HT-29 (cell line): ENCODE measurements at regions not wholly inside any gene's neighbourhood (a gene's known extent, or its start where the extent isn't known, plus 50 kb on each side); places are given as distances from the start of the nearest gene placed in this dataset.
A peak's percentile ranks its signal among the peaks of the same experiment; 100 is the strongest.

Experiments
- DNase-seq: peaks from one replicate; pipeline ENCODE4 v3.0.0-alpha.2; 2015; ENCODE audit warnings: low spot score

- no peak for DNase-seq
Measured at GRCh38 chr1:193580419-193580818, 394.0 kb upstream of the B3GALT2 start.

GRCh38 chr1:193579323-193579722 lies 392.9 kb upstream of the B3GALT2 start:
- no peak for DNase-seq

- no peak for DNase-seq
Measured at GRCh38 chr1:193574913-193575312, 388.5 kb upstream of the B3GALT2 start.

GRCh38 chr1:193569983-193570269 lies 383.5 kb upstream of the B3GALT2 start:
- no peak for DNase-seq

GRCh38 chr1:193569096-193569982 lies 382.9 kb upstream of the B3GALT2 start:
- no peak for DNase-seq

GRCh38 chr1:193568512-193568911 lies 382.1 kb upstream of the B3GALT2 start:
- DNase-seq = no peak

GRCh38 chr1:193567937-193568336 lies 381.5 kb upstream of the B3GALT2 start:
- DNase-seq = no peak

GRCh38 chr1:193566735-193567134 lies 380.3 kb upstream of the B3GALT2 start:
- no peak for DNase-seq

GRCh38 chr1:193565971-193566577 lies 379.7 kb upstream of the B3GALT2 start:
- no peak for DNase-seq

- DNase-seq = no peak
Measured at GRCh38 chr1:193562121-193562520, 375.7 kb upstream of the B3GALT2 start.

GRCh38 chr1:193558491-193559028 lies 372.1 kb upstream of the B3GALT2 start:
- peak; percentile 16 for DNase-seq

GRCh38 chr1:193555662-193556441 lies 369.4 kb upstream of the B3GALT2 start:
- DNase-seq = no peak

GRCh38 chr1:193553564-193553963 lies 367.2 kb upstream of the B3GALT2 start:
- no peak for DNase-seq

GRCh38 chr1:193552274-193552673 lies 365.9 kb upstream of the B3GALT2 start:
- no peak for DNase-seq

GRCh38 chr1:193549081-193549480 lies 362.7 kb upstream of the B3GALT2 start:
- DNase-seq = peak; percentile 31

- no peak for DNase-seq
Measured at GRCh38 chr1:193545171-193545570, 358.8 kb upstream of the B3GALT2 start.

GRCh38 chr1:193543259-193543658 lies 356.8 kb upstream of the B3GALT2 start:
- no peak for DNase-seq

GRCh38 chr1:193542690-193543089 lies 356.3 kb upstream of the B3GALT2 start:
- no peak for DNase-seq

GRCh38 chr1:193540511-193540910 lies 354.1 kb upstream of the B3GALT2 start:
- DNase-seq = no peak

- DNase-seq = no peak
Measured at GRCh38 chr1:193539731-193540459, 353.5 kb upstream of the B3GALT2 start.

GRCh38 chr1:193538680-193539079 lies 352.3 kb upstream of the B3GALT2 start:
- DNase-seq = no peak

- no peak for DNase-seq
Measured at GRCh38 chr1:193538003-193538354, 351.6 kb upstream of the B3GALT2 start.
